NT2/D1 (cell line): ENCODE measurements at regions not wholly inside any gene's neighbourhood (a gene's known extent, or its start where the extent isn't known, plus 50 kb on each side); places are given as distances from the start of the nearest gene placed in this dataset.

Experiments
- SUZ12 ChIP-seq: IDR thresholded peaks from 2 replicates; pipeline ENCODE4 v1.6.1; 2011; ENCODE audit not compliant: insufficient read length, insufficient read depth; ENCODE audit errors: extremely low read depth
- YY1 ChIP-seq: IDR thresholded peaks from 2 replicates; pipeline ENCODE4 v1.6.1; 2011; ENCODE audit not compliant: insufficient read length, insufficient read depth
- ZNF274 ChIP-seq: IDR thresholded peaks from 2 replicates; pipeline ENCODE4 v1.6.1; 2011; ENCODE audit warnings: mild to moderate bottlenecking, low read depth, low read length

GRCh38 chr2:193806088-193806774 lies 1611.5 kb upstream of the TMEFF2 start:
- no peak for TF ChIP-seq ZNF274
- no peak for TF ChIP-seq SUZ12
- TF ChIP-seq YY1: no peak
